NCI-H2171 treated with DMSO at 0.1 percent for 48 hours (cell line): ENCODE measurements at regions not wholly inside any gene's neighbourhood (a gene's known extent, or its start where the extent isn't known, plus 50 kb on each side); places are given as distances from the start of the nearest gene placed in this dataset.
"Not testable (repeated sequence)": the region's sequence is repeated elsewhere in the genome, so short reads cannot be mapped to it uniquely, and the experiment has no call there.

Experiments used
- DNase-seq: peaks from one replicate; lab custom pipeline; 2025; lab: John Stamatoyannopoulos, UW

- DNase-seq, result no peak
Observed at GRCh38 chr4:54574500-54574899, 83.3 kb upstream of the KIT start.

- no peak for DNase-seq
Observed at GRCh38 chr4:54575919-54576318, 81.8 kb upstream of the KIT start.

- DNase-seq, result no peak
Observed at GRCh38 chr4:54581807-54582206, 76.0 kb upstream of the KIT start.

- DNase-seq, result no peak
Observed at GRCh38 chr4:54585321-54586000, 72.3 kb upstream of the KIT start.

GRCh38 chr4:54586320-54586955 lies 71.3 kb upstream of the KIT start:
- DNase-seq, result no peak

GRCh38 chr4:54587107-54587891 lies 70.5 kb upstream of the KIT start:
- no peak for DNase-seq

GRCh38 chr4:54588404-54588803 lies 69.4 kb upstream of the KIT start:
- no peak for DNase-seq

- no peak for DNase-seq
Observed at GRCh38 chr4:54589586-54589985, 68.2 kb upstream of the KIT start.

- no peak for DNase-seq
Observed at GRCh38 chr4:54593795-54594322, 63.9 kb upstream of the KIT start.

- no peak for DNase-seq
Observed at GRCh38 chr4:54596201-54596600, 61.6 kb upstream of the KIT start.

- not testable (repeated sequence) for DNase-seq
Observed at GRCh38 chr4:54597678-54598077, 60.1 kb upstream of the KIT start.

- not testable (repeated sequence) for DNase-seq
Observed at GRCh38 chr4:54602175-54602574, 55.6 kb upstream of the KIT start.

GRCh38 chr4:54607067-54607466 lies 50.7 kb upstream of the KIT start:
- DNase-seq, result no peak

- DNase-seq, result no peak
Observed at GRCh38 chr4:54607521-54607920, 50.2 kb upstream of the KIT start.
